CD4-positive, alpha-beta T cell (primary cell): ENCODE measurements at regions not wholly inside any gene's neighbourhood (a gene's known extent, or its start where the extent isn't known, plus 50 kb on each side); places are given as distances from the start of the nearest gene placed in this dataset.

Experiments
- ATAC-seq: fragments of 200-7000 bp; cut with Tn5 transposase; one replicate; pipeline ENCODE4 v1.10.0; 2022; ENCODE audit warnings: mild to moderate bottlenecking; ENCODE audit not compliant: poor library complexity
- CTCF ChIA-PET: fragments of 350-600 bp; sonication (Branson Sonifier 250); formaldehyde crosslinking; loops from one replicate; lab custom pipeline; 2021; ENCODE audit warnings: antibody characterized with exemption, inconsistent platforms; lab: Charles Lee
- POLR2A ChIA-PET: fragments of 350-600 bp; sonication (Branson Sonifier 250); formaldehyde crosslinking; loops from one replicate; lab custom pipeline; 2021; ENCODE audit warnings: antibody characterized with exemption, inconsistent platforms; lab: Charles Lee
- DNase-seq, 14 experiments: peaks; one replicate each; pipeline ENCODE4 v3.0.0-alpha.2; 2013 to 2020; ENCODE audit warnings: mixed read lengths in 2 of 14
- H3K27ac ChIP-seq, 2 donors: one replicate each; pipeline versions ENCODE4 v1.5.1 to v1.7.0; 2013; ENCODE audit warnings: low read length in 2 of 2, low read depth in 1 of 2, mild to moderate bottlenecking in 1 of 2
- H3K27me3 ChIP-seq, 2 experiments: 1 replicate in 1 of 2; 2 replicates in 1 of 2; pipeline versions ENCODE4 v1.6.1 to v1.7.0; 2013; ENCODE audit warnings: low read length in 2 of 2, control low read depth in 1 of 2, mild to moderate bottlenecking in 1 of 2, moderate library complexity in 1 of 2; ENCODE audit not compliant: insufficient read depth in 2 of 2, control insufficient read depth in 1 of 2
- H3K36me3 ChIP-seq: one replicate; pipeline ENCODE4 v1.6.1; 2013; ENCODE audit warnings: low read length, control low read depth; ENCODE audit not compliant: insufficient read depth
- H3K4me1 ChIP-seq: one replicate; pipeline ENCODE4 v1.6.1; 2013; ENCODE audit warnings: low read length, control low read depth; ENCODE audit not compliant: insufficient read depth
- H3K4me3 ChIP-seq: one replicate; pipeline ENCODE4 v1.5.1; 2013; ENCODE audit warnings: mild to moderate bottlenecking, low read length, moderate library complexity
- H3K9me3 ChIP-seq, 2 experiments: 1 replicate in 1 of 2; 2 replicates in 1 of 2; pipeline versions ENCODE4 v1.6.1 to v1.7.0; 2013; ENCODE audit warnings: low read length in 2 of 2, mild to moderate bottlenecking in 2 of 2, control low read depth in 1 of 2, moderate library complexity in 1 of 2; ENCODE audit not compliant: control insufficient read depth in 1 of 2, insufficient read depth in 1 of 2
- H3K27ac Mint-ChIP-seq: one replicate; pipeline ENCODE4 v1.8.0; 2020; ENCODE audit warnings: mixed read lengths
- H3K27me3 Mint-ChIP-seq: one replicate; pipeline ENCODE4 v1.8.0; 2021; ENCODE audit warnings: mixed read lengths
- H3K36me3 Mint-ChIP-seq: one replicate; pipeline ENCODE4 v1.8.0; 2021; ENCODE audit warnings: low read depth, mixed read lengths
- H3K4me1 Mint-ChIP-seq: one replicate; pipeline ENCODE4 v1.8.0; 2021; ENCODE audit warnings: low read depth, mixed read lengths
- H3K4me3 Mint-ChIP-seq: one replicate; pipeline ENCODE4 v1.8.0; 2020; ENCODE audit warnings: mild to moderate bottlenecking, mixed read lengths
- H3K9me3 Mint-ChIP-seq: one replicate; pipeline ENCODE4 v1.8.0; 2020; ENCODE audit warnings: mixed read lengths
- intact Hi-C, 2 experiments: fragments of 100-400 bp; cut with DNase I in 1 of 2; cut with micrococcal nuclease in 1 of 2; formaldehyde crosslinking; loops; one replicate each; pipeline versions ENCODE4 v1.15.1 to v1.9.0; 2023 to 2025; cut with DNase I, micrococcal nuclease
- TF ChIP-seq, protein P1 (sequence below): fragments of 200-600 bp; IDR thresholded peaks from one replicate; pipeline ENCODE4 v1.8.0; 2022; ENCODE audit warnings: antibody characterized with exemption, mild to moderate bottlenecking

DNA sequence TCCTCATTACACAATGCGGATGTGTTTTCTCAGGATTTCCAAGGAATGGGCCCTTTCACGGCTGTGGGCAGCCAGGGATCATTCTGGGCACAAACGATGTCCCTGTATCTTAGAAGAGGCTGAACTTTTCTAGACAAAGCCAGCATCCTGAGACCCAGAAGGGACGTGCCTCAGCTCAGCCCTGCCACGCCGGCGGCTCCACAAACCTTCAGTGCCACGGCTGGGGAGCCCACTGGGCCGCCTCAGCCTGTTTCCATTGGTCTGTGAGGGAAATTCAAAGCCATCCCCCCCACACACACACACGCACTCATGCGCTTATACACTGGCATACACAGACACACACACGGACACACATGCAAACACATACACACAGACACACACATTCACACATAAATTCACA lies 344.9 kb upstream of the MKI67 start:
- no peaks in the 10 kb centered on the region for H3K4me1 ChIP-seq
- ChIA-PET CTCF (no interaction called here), POLR2A (no interaction called here)
- peaks cover 2% of the 10 kb centered on the region for H3K9me3 Mint-ChIP-seq
- intact Hi-C loops, result no loop called here
- H3K36me3 ChIP-seq, result no peaks in the 10 kb centered on the region
- ATAC-seq (no peak), DNase-seq (no peak)
- H3K4me3 ChIP-seq, result no peak overlapping the region
- H3K27ac Mint-ChIP-seq, result no peak overlapping the region
- no peak overlapping the region for H3K4me3 Mint-ChIP-seq
- no peaks in the 10 kb centered on the region for H3K36me3 Mint-ChIP-seq
- H3K27me3 Mint-ChIP-seq, result peaks cover 6% of the 10 kb centered on the region
- TF ChIP-seq, protein P1, sequence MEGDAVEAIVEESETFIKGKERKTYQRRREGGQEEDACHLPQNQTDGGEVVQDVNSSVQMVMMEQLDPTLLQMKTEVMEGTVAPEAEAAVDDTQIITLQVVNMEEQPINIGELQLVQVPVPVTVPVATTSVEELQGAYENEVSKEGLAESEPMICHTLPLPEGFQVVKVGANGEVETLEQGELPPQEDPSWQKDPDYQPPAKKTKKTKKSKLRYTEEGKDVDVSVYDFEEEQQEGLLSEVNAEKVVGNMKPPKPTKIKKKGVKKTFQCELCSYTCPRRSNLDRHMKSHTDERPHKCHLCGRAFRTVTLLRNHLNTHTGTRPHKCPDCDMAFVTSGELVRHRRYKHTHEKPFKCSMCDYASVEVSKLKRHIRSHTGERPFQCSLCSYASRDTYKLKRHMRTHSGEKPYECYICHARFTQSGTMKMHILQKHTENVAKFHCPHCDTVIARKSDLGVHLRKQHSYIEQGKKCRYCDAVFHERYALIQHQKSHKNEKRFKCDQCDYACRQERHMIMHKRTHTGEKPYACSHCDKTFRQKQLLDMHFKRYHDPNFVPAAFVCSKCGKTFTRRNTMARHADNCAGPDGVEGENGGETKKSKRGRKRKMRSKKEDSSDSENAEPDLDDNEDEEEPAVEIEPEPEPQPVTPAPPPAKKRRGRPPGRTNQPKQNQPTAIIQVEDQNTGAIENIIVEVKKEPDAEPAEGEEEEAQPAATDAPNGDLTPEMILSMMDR, result no peak
- peaks cover 0 to 5% of the 10 kb centered on the region in 2 experiments for H3K27me3 ChIP-seq
- no peaks in the 10 kb centered on the region for H3K4me1 Mint-ChIP-seq
- no peak overlapping the region for H3K27ac ChIP-seq
- H3K9me3 ChIP-seq, result peaks cover 0 to 68% of the 10 kb centered on the region in 2 experiments

GRCh38 chr10:128472196-128472595 lies 346.0 kb upstream of the MKI67 start:
- no peaks in the 10 kb centered on the region for H3K4me1 Mint-ChIP-seq
- H3K4me3 Mint-ChIP-seq, result no peak overlapping the region
- no peaks in the 10 kb centered on the region for H3K36me3 Mint-ChIP-seq
- ATAC-seq (no peak), DNase-seq (no peak)
- H3K4me3 ChIP-seq, result no peak overlapping the region
- no peak overlapping the region for H3K27ac Mint-ChIP-seq
- intact Hi-C loops, result no loop called here
- H3K4me1 ChIP-seq, result no peaks in the 10 kb centered on the region
- H3K27me3 ChIP-seq, result peaks cover 0 to 5% of the 10 kb centered on the region in 2 experiments
- H3K9me3 ChIP-seq, result peaks cover 0 to 58% of the 10 kb centered on the region in 2 experiments
- CTCF ChIA-PET, result no interaction called here
- POLR2A ChIA-PET, result no interaction called here
- H3K27ac ChIP-seq, result no peak overlapping the region
- H3K27me3 Mint-ChIP-seq, result peaks cover 4% of the 10 kb centered on the region
- peaks cover 2% of the 10 kb centered on the region for H3K9me3 Mint-ChIP-seq
- TF ChIP-seq, protein P1, result no peak
- no peaks in the 10 kb centered on the region for H3K36me3 ChIP-seq

- no peak overlapping the region for H3K27ac ChIP-seq
- Mint-ChIP-seq H3K4me3 (no peak overlapping the region), H3K27ac (no peak overlapping the region), H3K36me3 (no peaks in the 10 kb centered on the region), H3K9me3 (peaks cover 2% of the 10 kb centered on the region), H3K27me3 (peaks cover 4% of the 10 kb centered on the region), H3K4me1 (no peaks in the 10 kb centered on the region)
- ChIA-PET POLR2A (no interaction called here), CTCF (interaction anchor here (0.5 kb wide), 1 partner anchor 1709 kb away, joined by 3 read pairs; no protein-coding TSS in a partner anchor)
- H3K9me3 ChIP-seq, result peaks cover 0 to 50% of the 10 kb centered on the region in 2 experiments
- no peaks in the 10 kb centered on the region for H3K36me3 ChIP-seq
- no peaks in the 10 kb centered on the region for H3K27me3 ChIP-seq
- no peak for DNase-seq
- H3K4me3 ChIP-seq, result no peak overlapping the region
- TF ChIP-seq, protein P1, result no peak
- ATAC-seq, result no peak
- intact Hi-C loops, result no loop called here
- no peaks in the 10 kb centered on the region for H3K4me1 ChIP-seq
These were observed 347.2 kb upstream of the MKI67 start for GRCh38 chr10:128473396-128473795.
